Activated T-helper 9 cell treated with anti-CD3 and anti-CD28 coated beads, Interleukin-2, amount 50 U/mL, for 16 hours (primary cell): ENCODE measurements at regions not wholly inside any gene's neighbourhood (a gene's known extent, or its start where the extent isn't known, plus 50 kb on each side); places are given as distances from the start of the nearest gene placed in this dataset.
"Not testable (repeated sequence)": the region's sequence is repeated elsewhere in the genome, so short reads cannot be mapped to it uniquely, and the experiment has no call there.

Source experiments
- DNase-seq: peaks from one replicate; pipeline ENCODE4 v3.0.0-alpha.2; 2020; ENCODE audit warnings: low read depth

- no peak for DNase-seq
Measured at GRCh38 chrX:122567911-122568310, 616.2 kb upstream of the GRIA3 start.

DNA sequence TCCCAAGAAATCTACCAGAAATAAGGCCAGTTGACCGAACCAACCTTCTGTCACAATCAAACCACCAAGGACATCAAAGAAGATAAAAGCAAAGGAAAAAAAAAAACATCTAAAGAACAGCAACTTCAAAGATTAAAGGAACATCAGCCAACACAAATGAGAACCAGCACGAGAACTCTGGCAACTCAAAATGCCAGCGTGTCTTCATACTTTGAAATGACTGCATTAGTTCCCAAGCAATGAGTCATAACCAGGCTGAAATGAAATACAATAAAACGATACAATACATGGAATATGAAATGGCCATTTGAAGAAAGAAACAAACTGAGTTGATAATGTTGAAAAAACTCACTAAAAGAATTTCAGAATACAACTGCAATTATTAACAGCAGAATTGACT, 611.6 kb upstream of the GRIA3 start:
- no peak for DNase-seq

GRCh38 chrX:122579036-122579435, 605.0 kb upstream of the GRIA3 start:
- no peak for DNase-seq

- DNase-seq, result no peak
Measured at GRCh38 chrX:122579526-122579925, 604.6 kb upstream of the GRIA3 start.

DNA sequence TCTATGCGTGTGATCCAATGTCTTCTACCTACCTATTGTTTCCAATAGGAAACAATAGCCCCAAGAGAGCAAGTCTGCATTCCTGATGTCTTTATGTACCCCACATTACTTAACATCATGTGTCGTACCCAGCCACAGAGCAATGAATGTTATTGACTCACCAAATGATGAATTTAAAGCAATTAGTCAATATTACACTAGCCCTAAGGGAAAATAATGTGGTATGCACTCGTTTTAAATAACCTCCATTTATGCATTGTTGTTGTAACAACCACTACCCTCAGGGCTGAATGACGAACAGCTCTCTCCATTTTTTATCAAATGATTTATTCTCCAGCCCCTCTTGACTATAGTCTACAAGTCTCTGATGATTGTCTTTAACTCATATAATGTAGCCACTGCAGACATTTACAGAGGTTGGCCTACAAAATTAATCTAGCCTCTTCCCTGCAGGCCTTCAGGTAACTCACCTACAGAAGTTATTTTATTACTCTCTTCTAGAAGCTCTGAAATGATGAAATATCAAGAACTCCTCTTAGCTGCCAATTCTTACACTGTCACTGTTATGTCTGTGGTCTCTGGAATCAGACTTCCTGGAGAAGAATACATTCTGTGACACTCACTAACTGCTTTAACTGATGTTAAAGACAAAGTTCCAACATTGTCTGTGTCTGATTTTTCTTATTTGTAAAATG, 601.7 kb upstream of the GRIA3 start:
- no peak for DNase-seq

DNA sequence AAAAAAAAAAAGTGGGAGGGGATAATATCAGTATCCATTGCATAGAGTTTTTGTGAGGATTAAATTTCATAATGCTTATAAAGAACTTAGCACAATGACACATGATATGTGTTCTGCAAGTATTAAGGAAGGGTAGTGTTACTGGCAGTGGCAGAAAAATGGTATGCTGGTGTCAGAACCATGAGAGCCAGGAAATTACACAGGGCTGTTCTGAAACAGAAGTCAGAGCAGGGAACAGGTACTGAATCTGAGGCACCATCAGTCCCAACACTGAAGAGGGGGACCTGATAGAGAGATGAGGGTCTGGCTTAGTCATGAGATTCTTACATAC, 601.1 kb upstream of the GRIA3 start:
- DNase-seq, result no peak

- DNase-seq, result no peak
Measured at GRCh38 chrX:122583551-122583950, 600.5 kb upstream of the GRIA3 start.

- DNase-seq, result no peak
Measured at GRCh38 chrX:122584981-122585380, 599.1 kb upstream of the GRIA3 start.

DNA sequence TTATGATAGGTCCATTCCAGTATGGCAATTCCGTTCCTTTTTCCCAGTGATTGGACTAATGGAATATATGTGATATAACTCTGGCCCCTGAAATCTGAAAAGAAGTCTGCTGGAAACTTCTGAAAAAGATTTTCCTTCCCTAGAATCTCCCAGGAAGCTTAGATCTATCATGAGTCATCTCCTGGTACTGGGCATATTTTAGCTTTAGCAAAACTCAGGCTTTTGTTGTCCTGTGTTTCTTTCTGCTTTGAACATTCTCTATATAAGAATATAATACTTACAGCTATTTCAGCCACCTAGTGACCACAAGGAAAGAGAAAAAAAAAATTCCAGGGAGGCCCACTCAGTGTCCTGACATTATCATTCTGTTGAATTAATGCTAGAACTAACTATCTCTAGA, 597.2 kb upstream of the GRIA3 start:
- DNase-seq, result no peak

DNA sequence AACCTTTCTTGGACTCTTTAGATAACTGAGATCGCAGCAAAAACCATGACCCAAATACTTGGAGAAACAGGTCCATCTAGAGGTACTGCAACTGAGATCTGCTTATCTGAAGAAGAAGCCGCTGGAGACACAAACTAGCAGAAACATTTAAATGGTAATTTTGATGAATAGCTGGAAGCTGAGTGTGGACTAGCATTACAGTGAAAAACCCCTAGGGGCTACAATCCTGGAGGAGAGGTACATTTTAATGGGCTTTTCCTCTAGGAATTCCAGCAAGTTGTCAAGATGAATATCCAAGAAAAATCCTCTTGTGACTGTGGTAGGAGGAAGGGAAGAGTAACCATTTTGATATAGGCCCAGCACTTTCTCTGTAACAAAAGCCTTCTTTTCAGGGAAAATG, 592.5 kb upstream of the GRIA3 start:
- no peak for DNase-seq

DNA sequence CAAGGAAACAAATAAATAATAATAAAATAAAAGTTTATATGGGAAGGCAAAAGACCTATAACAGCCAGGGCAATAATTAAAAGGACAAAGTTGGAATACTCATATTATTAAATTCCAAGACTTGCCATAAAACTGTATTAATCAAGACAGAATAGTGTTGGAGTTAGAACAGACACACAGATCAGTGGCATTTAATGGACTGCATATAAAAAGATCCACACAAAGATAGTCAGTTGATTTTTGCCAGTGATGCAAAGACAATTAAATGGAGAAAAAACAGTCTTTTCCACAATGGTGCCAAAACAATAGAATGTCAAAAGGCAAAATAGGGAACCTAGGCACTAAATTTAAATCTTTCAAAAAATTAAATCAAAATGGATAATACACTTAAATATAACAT, 587.1 kb upstream of the GRIA3 start:
- DNase-seq, result no peak

DNA sequence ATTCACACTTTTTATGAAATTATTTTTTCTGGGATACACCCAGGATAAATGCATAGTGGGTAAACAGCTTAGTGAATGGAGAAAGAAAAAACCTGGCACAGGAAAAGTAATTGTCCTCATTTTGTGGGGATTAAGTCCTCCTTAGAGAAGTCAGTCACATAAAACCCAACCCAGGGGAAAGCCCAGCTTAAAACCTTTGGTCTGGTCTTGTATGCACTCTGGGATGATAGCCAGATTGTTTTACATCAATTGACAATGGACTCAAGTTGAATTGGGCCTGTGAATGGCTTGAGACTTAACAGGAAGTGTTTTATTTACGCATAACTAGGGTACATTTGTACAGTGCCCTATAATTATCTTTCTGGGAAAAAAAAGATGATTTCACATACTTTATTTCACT, 561.3 kb upstream of the GRIA3 start:
- DNase-seq, result no peak

GRCh38 chrX:122625239-122625638, 558.8 kb upstream of the GRIA3 start:
- no peak for DNase-seq

GRCh38 chrX:122625821-122626220, 558.3 kb upstream of the GRIA3 start:
- no peak for DNase-seq

DNA sequence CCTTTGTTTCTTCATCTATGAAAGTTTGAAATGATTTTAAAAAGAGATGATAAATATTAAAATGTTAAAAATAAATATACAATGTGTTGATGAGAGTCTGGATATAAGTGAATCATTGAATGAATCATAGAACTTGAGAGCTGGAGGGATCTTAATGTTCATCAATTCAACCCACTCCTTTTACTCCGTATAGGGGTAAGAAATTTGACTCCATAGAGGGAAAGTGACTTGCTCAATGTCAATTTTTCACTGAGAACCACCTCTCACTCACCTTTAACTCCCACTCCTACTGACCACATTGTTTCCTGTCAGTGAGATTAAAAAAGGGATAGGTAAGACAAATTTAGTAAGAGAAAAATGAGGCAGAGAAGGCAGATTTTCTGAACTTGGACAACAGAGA, 557.2 kb upstream of the GRIA3 start:
- DNase-seq, result no peak

DNA sequence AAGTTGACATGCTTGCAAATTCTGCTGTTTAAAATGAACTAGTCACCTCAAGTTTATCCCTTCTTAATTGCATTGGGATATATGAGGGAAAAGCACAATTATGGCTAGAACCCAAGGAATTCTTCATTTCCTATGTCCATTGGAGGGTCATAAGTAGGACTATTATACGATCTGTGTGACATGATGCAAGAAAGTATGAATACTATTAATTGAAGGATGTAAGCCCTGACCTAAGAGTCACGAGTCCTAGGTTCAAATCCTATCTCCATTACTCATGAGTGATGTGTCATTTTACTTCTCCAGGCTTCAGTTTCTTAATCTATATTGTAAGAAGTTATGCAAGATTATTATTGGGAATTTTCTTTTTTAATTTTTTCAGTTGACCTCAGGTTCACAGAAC, 542.9 kb upstream of the GRIA3 start:
- DNase-seq, result no peak

DNA sequence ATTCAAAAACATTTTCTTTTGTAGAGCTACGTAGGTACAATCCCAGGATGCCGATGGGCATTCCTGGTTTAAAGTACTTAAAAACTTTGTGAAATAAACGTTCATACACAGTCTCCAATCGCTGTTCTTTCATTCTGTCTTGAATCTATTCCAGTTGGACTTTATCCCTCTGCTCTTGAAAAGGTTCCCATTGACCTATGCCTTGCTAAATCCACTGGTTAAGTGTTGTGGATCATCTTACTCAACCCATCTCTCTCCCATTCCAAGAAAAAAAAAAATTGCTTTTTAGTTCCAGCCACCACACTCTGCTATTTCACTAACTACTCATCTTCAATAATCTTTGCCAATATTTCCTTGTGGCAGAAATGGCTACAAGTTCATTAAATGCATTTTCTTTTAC, 542.3 kb upstream of the GRIA3 start:
- no peak for DNase-seq

- DNase-seq, result not testable (repeated sequence)
Measured at GRCh38 chrX:122655256-122655655, 528.8 kb upstream of the GRIA3 start.

DNA sequence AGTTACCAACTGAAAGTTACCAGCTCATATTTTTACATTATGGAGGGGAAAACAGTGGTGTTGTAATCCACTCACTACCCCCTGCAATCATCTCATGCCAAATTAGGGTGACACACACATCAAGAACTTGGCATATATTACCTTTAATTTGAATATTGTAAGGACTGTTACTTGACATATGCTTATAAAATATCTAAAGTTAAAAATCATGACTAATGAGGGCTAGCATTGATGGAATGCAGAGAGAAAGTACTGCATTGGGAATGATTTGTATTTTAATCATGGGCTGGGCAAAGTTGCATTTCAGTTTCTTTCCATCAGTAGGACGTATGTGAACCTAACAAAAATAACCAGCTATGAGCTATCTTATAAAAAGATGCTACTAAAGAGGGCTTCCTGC, 517.5 kb upstream of the GRIA3 start:
- DNase-seq, result no peak

- DNase-seq, result no peak
Measured at GRCh38 chrX:122667667-122668066, 516.4 kb upstream of the GRIA3 start.

GRCh38 chrX:122703762-122704161, 480.3 kb upstream of the GRIA3 start:
- no peak for DNase-seq

- no peak for DNase-seq
Measured at GRCh38 chrX:122739770-122740169, 444.3 kb upstream of the GRIA3 start.

DNA sequence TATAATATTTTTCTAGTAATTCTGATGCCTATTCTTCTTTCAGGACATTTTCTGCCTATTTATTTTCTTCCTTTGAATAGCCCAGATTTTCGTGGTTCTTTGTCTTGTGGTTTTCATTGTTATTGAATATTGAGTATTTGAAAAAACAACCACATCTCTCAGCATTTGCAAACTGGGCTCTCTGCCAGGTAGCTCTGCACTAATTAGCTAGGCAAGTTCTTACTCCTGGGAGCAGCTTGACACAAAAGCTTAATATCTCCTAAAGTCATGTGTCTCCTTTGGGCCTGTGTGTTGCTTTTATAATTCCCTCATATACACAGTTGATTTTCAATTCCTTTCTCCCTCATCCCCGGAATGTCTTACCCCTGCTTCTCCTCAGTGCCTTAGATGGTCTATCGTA, 413.5 kb upstream of the GRIA3 start:
- DNase-seq, result no peak

GRCh38 chrX:122771933-122772332, 412.1 kb upstream of the GRIA3 start:
- no peak for DNase-seq

- DNase-seq, result no peak
Measured at GRCh38 chrX:122777766-122778165, 406.3 kb upstream of the GRIA3 start.
